HEK293T (cell line): ENCODE measurements at regions not wholly inside any gene's neighbourhood (a gene's known extent, or its start where the extent isn't known, plus 50 kb on each side); places are given as distances from the start of the nearest gene placed in this dataset.

Experiments
- ARNT ChIP-seq: fragments of 450-650 bp; IDR thresholded peaks from 2 replicates; pipeline ENCODE4 v1.6.1; 2017; ENCODE audit warnings: mild to moderate bottlenecking
- BHLHE40 ChIP-seq: fragments of 450-650 bp; IDR thresholded peaks from 2 replicates; pipeline ENCODE4 v1.6.1; 2016; ENCODE audit warnings: mild to moderate bottlenecking, moderate library complexity, borderline replicate concordance
- FOXK2 ChIP-seq: fragments of 450-650 bp; IDR thresholded peaks from 2 replicates; pipeline ENCODE4 v1.6.1; 2016; ENCODE audit warnings: mild to moderate bottlenecking
- HDGF ChIP-seq: fragments of 450-650 bp; IDR thresholded peaks from 2 replicates; pipeline ENCODE4 v1.6.1; 2017; ENCODE audit warnings: antibody characterized with exemption, borderline replicate concordance
- L3MBTL2 ChIP-seq: fragments of 450-650 bp; conservative IDR thresholded peaks from 2 replicates; pipeline ENCODE4 v1.6.1; 2016; ENCODE audit warnings: mild to moderate bottlenecking
- NFRKB ChIP-seq: fragments of 450-650 bp; IDR thresholded peaks from 2 replicates; pipeline ENCODE4 v1.6.1; 2016; ENCODE audit warnings: mild to moderate bottlenecking, moderate library complexity
- SP1 ChIP-seq: fragments of 450-650 bp; IDR thresholded peaks from 2 replicates; pipeline ENCODE4 v1.6.1; 2017
- SUZ12 ChIP-seq: fragments of 450-650 bp; IDR thresholded peaks from 2 replicates; pipeline ENCODE4 v1.6.1; 2016; ENCODE audit warnings: mild to moderate bottlenecking
- TARDBP ChIP-seq: fragments of 450-650 bp; IDR thresholded peaks from 2 replicates; pipeline ENCODE4 v1.6.1; 2016
- TF ChIP-seq, protein P1 (sequence below): fragments of 450-650 bp; IDR thresholded peaks from 2 replicates; pipeline ENCODE4 v1.6.1; 2016

DNA sequence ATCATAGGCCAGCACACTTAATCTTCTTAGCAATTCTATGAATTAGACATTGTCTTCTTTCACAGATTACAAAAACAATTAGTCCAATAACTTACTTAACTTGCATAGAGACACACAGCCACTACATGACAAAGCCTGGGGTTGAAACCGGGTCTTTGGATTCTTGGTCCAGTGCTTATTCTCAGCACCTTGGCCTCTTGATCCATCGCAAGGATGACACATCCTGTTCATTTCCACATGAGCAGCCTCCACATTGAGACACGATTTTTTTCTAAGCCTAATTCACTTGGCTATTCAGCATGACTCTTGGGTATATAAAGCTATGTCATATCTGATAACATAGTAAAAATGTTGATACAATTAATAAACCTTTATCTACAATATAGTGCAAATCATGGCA is 221.0 kb upstream of the FOXD3 start:
- no peak for TF ChIP-seq SUZ12
- no peak for TF ChIP-seq SP1
- TF ChIP-seq ARNT, result no peak
- no peak for TF ChIP-seq FOXK2
- TF ChIP-seq HDGF, result no peak
- TF ChIP-seq NFRKB, result no peak
- no peak for TF ChIP-seq BHLHE40
- TF ChIP-seq, protein P1, sequence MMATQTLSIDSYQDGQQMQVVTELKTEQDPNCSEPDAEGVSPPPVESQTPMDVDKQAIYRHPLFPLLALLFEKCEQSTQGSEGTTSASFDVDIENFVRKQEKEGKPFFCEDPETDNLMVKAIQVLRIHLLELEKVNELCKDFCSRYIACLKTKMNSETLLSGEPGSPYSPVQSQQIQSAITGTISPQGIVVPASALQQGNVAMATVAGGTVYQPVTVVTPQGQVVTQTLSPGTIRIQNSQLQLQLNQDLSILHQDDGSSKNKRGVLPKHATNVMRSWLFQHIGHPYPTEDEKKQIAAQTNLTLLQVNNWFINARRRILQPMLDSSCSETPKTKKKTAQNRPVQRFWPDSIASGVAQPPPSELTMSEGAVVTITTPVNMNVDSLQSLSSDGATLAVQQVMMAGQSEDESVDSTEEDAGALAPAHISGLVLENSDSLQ, result no peak
- no peak for TF ChIP-seq TARDBP
- no peak for TF ChIP-seq L3MBTL2
